ENCODE measurements at regions not wholly inside any gene's neighbourhood (a gene's known extent, or its start where the extent isn't known, plus 50 kb on each side); places are given as distances from the start of the nearest gene placed in this dataset.

DNA sequence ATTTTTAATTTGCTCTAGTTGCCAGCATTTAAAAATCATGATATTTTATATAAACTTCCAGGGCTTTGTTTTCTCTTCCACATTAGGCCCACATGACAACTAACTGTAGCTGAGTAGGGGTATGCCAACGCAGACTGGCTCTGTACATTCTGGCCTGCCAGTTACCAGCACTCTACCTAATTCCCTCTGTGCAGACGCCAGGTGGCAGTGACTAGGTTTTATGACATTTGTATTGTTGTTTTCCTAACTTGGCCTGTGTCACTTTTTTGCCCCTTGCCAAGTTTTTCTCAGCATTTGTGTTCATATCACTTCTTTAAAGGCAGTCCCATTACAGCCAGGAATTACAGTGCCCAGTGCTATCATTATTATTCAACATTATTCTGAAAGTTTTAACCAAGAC, 347.5 kb downstream of the NKX6-1 start:
- H3K9me3 ChIP-seq (replicated peaks in 1 of 3): no peaks in the 10 kb centered on the region
- no peaks in the 10 kb centered on the region for H3K36me3 ChIP-seq (replicated peaks in 1 of 2)
- H3K27me3 ChIP-seq: no peaks in the 10 kb centered on the region
- no peak for TF ChIP-seq POLR2A (IDR thresholded peaks at IDR 0.05)
- TF ChIP-seq, protein P1, sequence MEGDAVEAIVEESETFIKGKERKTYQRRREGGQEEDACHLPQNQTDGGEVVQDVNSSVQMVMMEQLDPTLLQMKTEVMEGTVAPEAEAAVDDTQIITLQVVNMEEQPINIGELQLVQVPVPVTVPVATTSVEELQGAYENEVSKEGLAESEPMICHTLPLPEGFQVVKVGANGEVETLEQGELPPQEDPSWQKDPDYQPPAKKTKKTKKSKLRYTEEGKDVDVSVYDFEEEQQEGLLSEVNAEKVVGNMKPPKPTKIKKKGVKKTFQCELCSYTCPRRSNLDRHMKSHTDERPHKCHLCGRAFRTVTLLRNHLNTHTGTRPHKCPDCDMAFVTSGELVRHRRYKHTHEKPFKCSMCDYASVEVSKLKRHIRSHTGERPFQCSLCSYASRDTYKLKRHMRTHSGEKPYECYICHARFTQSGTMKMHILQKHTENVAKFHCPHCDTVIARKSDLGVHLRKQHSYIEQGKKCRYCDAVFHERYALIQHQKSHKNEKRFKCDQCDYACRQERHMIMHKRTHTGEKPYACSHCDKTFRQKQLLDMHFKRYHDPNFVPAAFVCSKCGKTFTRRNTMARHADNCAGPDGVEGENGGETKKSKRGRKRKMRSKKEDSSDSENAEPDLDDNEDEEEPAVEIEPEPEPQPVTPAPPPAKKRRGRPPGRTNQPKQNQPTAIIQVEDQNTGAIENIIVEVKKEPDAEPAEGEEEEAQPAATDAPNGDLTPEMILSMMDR (IDR thresholded peaks at IDR 0.05): no peak
- H3K27ac ChIP-seq: no peak overlapping the region
- no peak for DNase-seq
- no peaks in the 10 kb centered on the region for H3K4me1 ChIP-seq (replicated peaks in 1 of 2)
- H3K4me3 ChIP-seq: no peak overlapping the region
- intact Hi-C loops (cut with DNase I): no loop called here
- 56 to 74% (median 66%) methylated on average over 2 of the region's 2 CpGs for WGBS, 4 donors

DNA sequence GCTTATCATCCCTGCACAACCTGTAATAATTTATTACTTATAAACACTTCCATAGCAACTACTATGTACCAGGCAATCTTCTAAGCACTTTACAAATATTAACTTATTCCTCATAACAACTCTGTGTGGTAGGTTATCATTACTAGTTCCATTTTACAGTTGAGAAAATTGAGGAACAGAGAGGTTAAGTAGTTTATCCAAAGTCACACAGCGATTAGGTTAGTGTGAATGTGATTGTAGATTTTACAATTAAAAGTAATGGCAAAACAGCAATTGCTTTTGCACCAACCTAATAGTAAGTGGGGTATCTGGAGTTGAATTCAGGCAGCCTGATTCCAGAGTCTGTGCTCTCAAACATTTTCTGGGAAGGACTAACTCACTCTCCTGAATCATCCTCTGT, 348.9 kb downstream of the NKX6-1 start:
- intact Hi-C loops (cut with DNase I): no loop called here
- WGBS, 4 donors: 89 to 96% (median 95%) methylated on average over 1 of the region's 1 CpG

DNA sequence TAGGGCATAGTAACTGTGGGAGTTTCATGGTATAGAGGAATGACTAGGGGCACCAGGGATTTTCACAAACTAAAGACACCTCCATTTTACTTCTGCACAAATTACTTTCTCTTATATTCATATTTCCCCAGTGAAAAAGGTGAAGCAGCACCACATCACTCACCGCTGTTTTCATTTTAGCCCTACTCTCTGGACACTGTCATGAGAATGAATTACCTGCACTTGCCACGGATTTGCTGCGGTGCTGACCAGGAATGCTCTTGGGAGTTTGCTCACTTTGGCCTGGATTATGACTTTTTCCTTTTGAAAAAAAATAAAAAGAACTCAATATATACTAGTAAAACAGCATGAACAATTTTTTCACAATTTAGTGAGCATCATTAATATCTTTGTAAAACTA, 351.3 kb downstream of the NKX6-1 start:
- H3K36me3 ChIP-seq (replicated peaks in 1 of 2): no peaks in the 10 kb centered on the region
- 81 to 86% (median 84%) methylated on average over 3 of the region's 3 CpGs for WGBS, 4 donors
- H3K27ac ChIP-seq: no peak overlapping the region
- H3K27me3 ChIP-seq: no peaks in the 10 kb centered on the region
- no peak overlapping the region for H3K4me3 ChIP-seq
- H3K4me1 ChIP-seq (replicated peaks in 1 of 2): no peaks in the 10 kb centered on the region
- TF ChIP-seq, protein P1 (IDR thresholded peaks at IDR 0.05): no peak
- no peak for TF ChIP-seq POLR2A (IDR thresholded peaks at IDR 0.05)
- no peak for DNase-seq
- intact Hi-C loops (cut with DNase I): no loop called here
- no peaks in the 10 kb centered on the region for H3K9me3 ChIP-seq (replicated peaks in 1 of 3)

More for the DNA sequence above, 348.9 kb downstream of the NKX6-1 start:
- Histone ChIP-seq H3K9me3 (replicated peaks in 1 of 3) (no peaks in the 10 kb centered on the region), H3K4me3 (no peak overlapping the region), H3K27ac (no peak overlapping the region), H3K27me3 (no peaks in the 10 kb centered on the region), H3K36me3 (replicated peaks in 1 of 2) (no peaks in the 10 kb centered on the region), H3K4me1 (replicated peaks in 1 of 2) (no peaks in the 10 kb centered on the region)
- DNase-seq: no peak
- TF ChIP-seq, protein P1 (IDR thresholded peaks at IDR 0.05): no peak
- no peak for TF ChIP-seq POLR2A (IDR thresholded peaks at IDR 0.05)

DNA sequence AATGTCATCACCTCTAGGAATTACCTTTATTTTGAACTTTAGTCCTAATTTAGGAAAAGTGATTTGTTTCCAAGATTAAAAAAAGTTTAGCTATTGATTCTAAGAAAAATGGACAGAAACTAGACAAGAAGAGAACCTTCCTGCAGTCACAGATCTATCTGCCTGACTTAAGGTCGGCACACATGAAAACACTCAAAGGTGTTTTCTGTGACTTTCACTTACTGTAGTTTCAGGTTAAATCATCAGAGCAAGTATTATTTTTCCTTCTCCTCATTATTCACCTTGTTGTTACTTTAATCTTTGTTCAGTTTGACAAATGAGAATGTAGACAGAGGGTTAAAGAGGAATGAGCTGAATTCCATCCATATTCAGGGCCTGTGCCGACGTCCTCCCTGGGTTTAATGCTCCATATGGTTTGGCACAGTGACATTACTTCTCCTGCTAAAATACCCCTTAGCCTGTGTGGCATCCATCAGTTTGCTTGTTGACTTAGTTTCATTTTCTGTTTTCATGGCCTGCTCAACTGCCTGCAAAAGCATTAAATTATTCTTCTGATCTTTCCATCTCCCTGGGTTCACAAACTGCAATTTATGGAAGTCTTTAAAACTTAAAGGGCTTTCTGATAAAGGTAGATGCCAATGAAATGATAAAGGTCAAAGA, 352.7 kb downstream of the NKX6-1 start:
- H3K9me3 ChIP-seq (replicated peaks in 1 of 3): no peaks in the 10 kb centered on the region
- no peak overlapping the region for H3K27ac ChIP-seq
- no peaks in the 10 kb centered on the region for H3K27me3 ChIP-seq
- 40 to 58% (median 45%) methylated on average over 3 of the region's 3 CpGs for whole genome bisulfite sequencing, 4 donors
- H3K4me1 ChIP-seq (replicated peaks in 1 of 2): no peaks in the 10 kb centered on the region
- intact Hi-C loops (cut with DNase I): no loop called here
- no peak for DNase-seq
- no peak overlapping the region for H3K4me3 ChIP-seq
- no peaks in the 10 kb centered on the region for H3K36me3 ChIP-seq (replicated peaks in 1 of 2)
- TF ChIP-seq, protein P1 (IDR thresholded peaks at IDR 0.05): no peak
- no peak for TF ChIP-seq POLR2A (IDR thresholded peaks at IDR 0.05)
